Endothelial cell of umbilical vein (primary cell): ENCODE measurements at regions not wholly inside any gene's neighbourhood (a gene's known extent, or its start where the extent isn't known, plus 50 kb on each side); places are given as distances from the start of the nearest gene placed in this dataset.

Source experiments
- BruUV-seq: library from RNA; stranded (reverse); fragments of 400-500 nt; replicated peaks from 2 replicates; lab custom pipeline; 2021; lab: Mats Ljungman, UMichigan
- CTCF ChIA-PET: fragments of 300-600, 350-600 bp; sonication (Branson Sonifier 250); formaldehyde crosslinking; loops from one replicate; lab custom pipeline; 2021; ENCODE audit warnings: antibody characterized with exemption, inconsistent platforms; lab: Charles Lee
- POLR2A ChIA-PET: fragments of 300-600, 350-600 bp; sonication (Branson Sonifier 250); formaldehyde crosslinking; loops from one replicate; lab custom pipeline; 2021; ENCODE audit warnings: antibody characterized with exemption, inconsistent platforms; lab: Charles Lee
- DNase-seq: peaks from one replicate; pipeline ENCODE4 v3.0.0-alpha.2; 2011; ENCODE audit warnings: low read depth, low spot score
- FAIRE-seq: peaks from 2 replicates; lab custom pipeline; 2011; peaks lifted over from hg19 to GRCh38; lab: Jason Lieb, UNC
- H2AFZ ChIP-seq: 2 replicates; pipeline ENCODE4 v1.6.0; 2012; ENCODE audit warnings: low read depth, low read length, control low read depth, inconsistent platforms
- H3K27ac ChIP-seq: 2 replicates; pipeline ENCODE4 v1.5.1; 2011; ENCODE audit warnings: low read depth, mild to moderate bottlenecking, control low read depth, low read length, moderate library complexity; ENCODE audit not compliant: insufficient read depth
- H3K27me3 ChIP-seq, 2 experiments: 2 replicates each; pipeline versions ENCODE4 v1.6.0 to v1.6.1; 2011; ENCODE audit warnings: low read length in 2 of 2, mixed read lengths in 1 of 2; ENCODE audit not compliant: control insufficient read depth in 2 of 2, insufficient read depth in 2 of 2
- H3K36me3 ChIP-seq, 2 experiments: 2 replicates in 1 of 2; 3 replicates in 1 of 2; pipeline ENCODE4 v1.5.1; 2011; ENCODE audit warnings: low read length in 2 of 2, mild to moderate bottlenecking in 1 of 2, moderate library complexity in 1 of 2; ENCODE audit not compliant: control insufficient read depth in 2 of 2, insufficient read depth in 2 of 2; ENCODE audit errors: extremely low read depth in 1 of 2
- H3K4me1 ChIP-seq: 3 replicates; pipeline ENCODE4 v1.5.1; 2011; ENCODE audit warnings: mild to moderate bottlenecking, low read length; ENCODE audit not compliant: control insufficient read depth, insufficient read depth; ENCODE audit errors: extremely low read depth
- H3K4me2 ChIP-seq: 2 replicates; pipeline ENCODE4 v1.6.1; 2011; ENCODE audit warnings: low read length, control low read depth, mixed read lengths; ENCODE audit not compliant: insufficient read depth
- H3K4me3 ChIP-seq, 3 experiments: fragments of 200-600 bp in 1 of 3; sonication (generic), shearing (Covaris generic) in 1 of 3; replicated peaks in 1 of 3; 2 replicates each; pipeline ENCODE4 v1.5.1; 2011 to 2016; ENCODE audit warnings: control low read depth in 3 of 3, low read length in 3 of 3, mild to moderate bottlenecking in 2 of 3, inconsistent platforms in 1 of 3, low read depth in 1 of 3, moderate library complexity in 1 of 3; ENCODE audit not compliant: insufficient read depth in 1 of 3
- H3K79me2 ChIP-seq: 2 replicates; pipeline ENCODE4 v1.6.0; 2012; ENCODE audit warnings: low read length, inconsistent platforms; ENCODE audit not compliant: control insufficient read depth, insufficient read depth
- H3K9ac ChIP-seq: replicated peaks from 2 replicates; pipeline ENCODE3; 2011; ENCODE audit warnings: low read length, control low read depth; ENCODE audit not compliant: insufficient read depth; ENCODE audit errors: extremely low read depth
- H3K9me1 ChIP-seq: replicated peaks from 3 replicates; pipeline ENCODE4 v1.6.0; 2011; ENCODE audit warnings: mild to moderate bottlenecking, low read length; ENCODE audit not compliant: control insufficient read depth, insufficient read depth; ENCODE audit errors: extremely low read depth
- H3K9me3 ChIP-seq: replicated peaks from 2 replicates; pipeline ENCODE4 v1.5.1; 2012; ENCODE audit warnings: low read length, inconsistent platforms; ENCODE audit not compliant: control insufficient read depth, insufficient read depth
- H4K20me1 ChIP-seq: replicated peaks from 2 replicates; pipeline ENCODE3; 2011; ENCODE audit warnings: mild to moderate bottlenecking, low read length; ENCODE audit not compliant: control insufficient read depth, insufficient read depth; ENCODE audit errors: extremely low read depth
- EZH2 ChIP-seq: IDR thresholded peaks from 2 replicates; pipeline ENCODE4 v1.6.1; 2012; ENCODE audit warnings: borderline replicate concordance, low read depth, mild to moderate bottlenecking, moderate library complexity, low read length, inconsistent platforms; ENCODE audit not compliant: severe bottlenecking
- FOS ChIP-seq: IDR thresholded peaks from 2 replicates; pipeline ENCODE4 v1.6.1; 2011; ENCODE audit warnings: mild to moderate bottlenecking, low read length, moderate library complexity, borderline replicate concordance; ENCODE audit not compliant: insufficient read depth
- GATA2 ChIP-seq: IDR thresholded peaks from 2 replicates; pipeline ENCODE4 v1.7.0; 2011; ENCODE audit warnings: low read depth, mild to moderate bottlenecking, moderate library complexity, mixed read lengths, low read length; ENCODE audit not compliant: insufficient read length, insufficient read depth
- JUN ChIP-seq: IDR thresholded peaks from 2 replicates; pipeline ENCODE4 v1.6.1; 2011; ENCODE audit warnings: borderline replicate concordance, low read depth; ENCODE audit not compliant: insufficient read length, insufficient read depth
- MYC ChIP-seq: IDR thresholded peaks from one replicate; pipeline ENCODE4 v1.6.1; 2011; ENCODE audit warnings: mild to moderate bottlenecking, low read depth, low read length
- POLR2A ChIP-seq: IDR thresholded peaks from 2 replicates; pipeline ENCODE4 v1.6.1; 2012; ENCODE audit warnings: low read depth, mild to moderate bottlenecking, control low read depth, low read length
- POLR2AphosphoS5 ChIP-seq: IDR thresholded peaks from 2 replicates; pipeline ENCODE4 v1.6.1; 2012; ENCODE audit warnings: low read depth, mild to moderate bottlenecking, control low read depth, low read length, moderate library complexity; ENCODE audit not compliant: insufficient read depth
- dilution Hi-C: fragments of 300-500 bp; cut with MboI; formaldehyde crosslinking; loops from one replicate; pipeline ENCODE4 v1.15.0; 2019; ENCODE audit warnings: low sequenced_read_pairs; ENCODE audit not compliant: extremely low pct_ligation_motif_present
- intact Hi-C: fragments of 100-400 bp; cut with micrococcal nuclease; formaldehyde crosslinking; loops from one replicate; pipeline ENCODE4 v1.10.0; 2022

DNA sequence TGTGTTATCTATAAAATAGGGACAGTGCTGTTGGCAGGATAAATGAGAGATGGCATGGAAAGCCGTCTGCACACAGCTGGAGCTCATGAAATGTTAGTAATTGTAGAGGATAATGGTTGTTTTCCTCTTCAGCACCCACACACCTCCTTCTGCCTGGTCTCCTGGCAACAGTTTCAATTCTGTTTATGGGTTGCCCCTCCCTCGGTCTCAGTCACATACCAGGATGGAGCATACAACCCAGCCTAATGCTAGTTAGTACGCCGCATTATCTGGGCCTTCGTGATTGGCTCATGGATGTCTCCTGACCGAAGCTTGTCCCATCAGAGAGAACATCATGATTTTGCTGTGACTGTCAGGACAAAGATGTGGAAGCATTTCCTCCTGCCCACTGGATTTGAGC lies 126.2 kb upstream of the WSCD1 start:
- Histone ChIP-seq H3K4me2 (no peak overlapping the region), H3K9me3 (no peaks in the 10 kb centered on the region), H3K36me3 (no peaks in the 10 kb centered on the region), H3K4me3 (no peak overlapping the region), H3K9me1 (no peaks in the 10 kb centered on the region), H3K9ac (no peak overlapping the region), H3K79me2 (no peaks in the 10 kb centered on the region), H4K20me1 (no peaks in the 10 kb centered on the region), H2AFZ (no peak overlapping the region), H3K4me1 (no peaks in the 10 kb centered on the region), H3K27ac (no peak overlapping the region), H3K27me3 (peaks cover 13 to 18% of the 10 kb centered on the region in 2 experiments)
- POLR2A ChIA-PET: no interaction called here
- CTCF ChIA-PET: no interaction called here
- intact Hi-C loops (no loop called here), dilution Hi-C loops (no loop called here)
- no peak for TF ChIP-seq JUN
- no peak for TF ChIP-seq EZH2
- no peak for TF ChIP-seq POLR2AphosphoS5
- no TSS peak for BruUV-seq
- FAIRE-seq (no peak), DNase-seq (no peak)

DNA sequence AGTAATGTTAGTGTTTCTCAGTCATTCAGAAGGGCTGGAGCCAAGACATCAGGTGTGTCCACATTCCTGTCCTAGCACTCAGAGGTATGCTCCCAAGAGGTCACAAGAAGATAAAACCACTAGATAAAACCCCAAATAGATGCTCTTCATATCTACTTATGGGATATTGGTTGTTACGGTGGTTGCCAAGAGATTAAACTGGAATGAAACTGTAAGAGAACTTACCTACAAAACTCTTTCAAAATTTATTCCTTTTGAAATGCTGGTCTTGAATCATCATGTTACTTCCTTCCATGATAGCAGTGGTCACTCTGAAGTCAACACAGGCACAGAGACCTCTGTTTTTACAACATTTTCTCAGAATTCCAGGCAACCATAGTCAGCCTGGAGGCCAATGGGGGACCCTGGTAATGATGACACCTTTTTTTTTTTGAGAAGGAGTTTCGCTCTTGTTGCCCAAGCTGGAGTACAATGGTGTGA lies 122.4 kb upstream of the WSCD1 start:
- Histone ChIP-seq H3K27me3 (peaks cover 22 to 28% of the 10 kb centered on the region in 2 experiments), H3K27ac (no peak overlapping the region), H3K4me2 (no peak overlapping the region), H3K36me3 (no peaks in the 10 kb centered on the region), H3K9ac (no peak overlapping the region), H3K9me1 (no peaks in the 10 kb centered on the region), H3K4me3 (no peak overlapping the region), H4K20me1 (no peaks in the 10 kb centered on the region), H2AFZ (no peak overlapping the region), H3K9me3 (no peaks in the 10 kb centered on the region), H3K4me1 (no peaks in the 10 kb centered on the region), H3K79me2 (no peaks in the 10 kb centered on the region)
- ChIA-PET CTCF (interaction anchor here (1.3 kb wide), 1 partner anchor 154 kb away, joined by 4 read pairs; no protein-coding TSS in a partner anchor), POLR2A (no interaction called here)
- no peak for TF ChIP-seq FOS
- TF ChIP-seq MYC: no peak
- TF ChIP-seq POLR2A: no peak
- TF ChIP-seq GATA2: no peak
- intact Hi-C loops: no loop called here
- no TSS peak for BruUV-seq
- DNase-seq: no peak
- dilution Hi-C loops: no loop called here
- no peak for FAIRE-seq
